Activated B cell treated with CpG ODN at 0.5 μM for 24 hours (primary cell): ENCODE measurements at regions not wholly inside any gene's neighbourhood (a gene's known extent, or its start where the extent isn't known, plus 50 kb on each side); places are given as distances from the start of the nearest gene placed in this dataset.

ENCODE experiments used
- ATAC-seq: fragments of 200-7000 bp; cut with Tn5 transposase; one replicate; pipeline ENCODE4 v1.10.0; 2021; ENCODE audit warnings: low read depth, mild to moderate bottlenecking, moderate library complexity
- CTCF ChIA-PET: fragments of 350-600 bp; sonication (Branson Sonifier 250); formaldehyde crosslinking; loops from one replicate; lab custom pipeline; 2021; ENCODE audit warnings: antibody characterized with exemption; lab: Charles Lee
- POLR2A ChIA-PET: fragments of 350-600 bp; sonication (Branson Sonifier 250); formaldehyde crosslinking; loops from one replicate; lab custom pipeline; 2021; ENCODE audit warnings: antibody characterized with exemption; lab: Charles Lee
- DNase-seq: peaks from one replicate; pipeline ENCODE4 v3.0.0; 2022
- H3K27ac Mint-ChIP-seq: one replicate; pipeline ENCODE4 v1.8.0; 2020; ENCODE audit warnings: mixed read lengths
- H3K27me3 Mint-ChIP-seq: one replicate; pipeline ENCODE4 v1.8.0; 2021; ENCODE audit warnings: mixed read lengths
- H3K36me3 Mint-ChIP-seq: one replicate; pipeline ENCODE4 v1.8.0; 2021; ENCODE audit warnings: low read depth, mixed read lengths
- H3K4me1 Mint-ChIP-seq: one replicate; pipeline ENCODE4 v1.8.0; 2021; ENCODE audit warnings: mixed read lengths
- H3K4me3 Mint-ChIP-seq: one replicate; pipeline ENCODE4 v1.8.0; 2020; ENCODE audit warnings: mild to moderate bottlenecking, mixed read lengths
- H3K9me3 Mint-ChIP-seq: one replicate; pipeline ENCODE4 v1.8.0; 2020; ENCODE audit warnings: mixed read lengths
- intact Hi-C: fragments of 100-400 bp; cut with micrococcal nuclease; formaldehyde crosslinking; loops from one replicate; pipeline ENCODE4 v1.15.1; 2024
- TF ChIP-seq, protein P1 (sequence below): fragments of 200-600 bp; IDR thresholded peaks from one replicate; pipeline ENCODE4 v1.8.0; 2022; ENCODE audit warnings: antibody characterized with exemption, mild to moderate bottlenecking

DNA sequence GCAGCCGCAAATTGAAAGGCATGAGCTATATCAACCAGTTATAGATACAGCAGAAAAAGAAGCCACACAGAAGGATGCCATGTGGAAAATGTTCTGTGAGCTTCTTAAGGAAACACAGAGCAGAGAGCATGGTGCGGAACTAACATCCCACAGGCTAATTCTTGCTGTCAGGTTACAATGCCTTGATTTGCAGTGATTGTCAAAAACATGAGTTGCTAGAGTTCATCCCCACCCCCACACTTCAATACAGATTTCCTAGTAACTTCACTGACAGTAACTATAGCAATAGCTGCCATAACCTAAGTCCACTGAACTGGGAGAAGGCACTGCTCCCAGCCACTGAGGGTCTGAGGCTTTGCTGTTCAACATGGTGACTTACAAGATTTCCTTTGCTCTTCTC lies 821.6 kb downstream of the SQOR start:
- Mint-ChIP-seq H3K4me3 (no peak overlapping the region), H3K9me3 (peaks cover 3% of the 10 kb centered on the region), H3K27ac (no peak overlapping the region), H3K36me3 (no peaks in the 10 kb centered on the region), H3K27me3 (no peaks in the 10 kb centered on the region), H3K4me1 (no peaks in the 10 kb centered on the region)
- ATAC-seq, result no peak
- TF ChIP-seq, protein P1, sequence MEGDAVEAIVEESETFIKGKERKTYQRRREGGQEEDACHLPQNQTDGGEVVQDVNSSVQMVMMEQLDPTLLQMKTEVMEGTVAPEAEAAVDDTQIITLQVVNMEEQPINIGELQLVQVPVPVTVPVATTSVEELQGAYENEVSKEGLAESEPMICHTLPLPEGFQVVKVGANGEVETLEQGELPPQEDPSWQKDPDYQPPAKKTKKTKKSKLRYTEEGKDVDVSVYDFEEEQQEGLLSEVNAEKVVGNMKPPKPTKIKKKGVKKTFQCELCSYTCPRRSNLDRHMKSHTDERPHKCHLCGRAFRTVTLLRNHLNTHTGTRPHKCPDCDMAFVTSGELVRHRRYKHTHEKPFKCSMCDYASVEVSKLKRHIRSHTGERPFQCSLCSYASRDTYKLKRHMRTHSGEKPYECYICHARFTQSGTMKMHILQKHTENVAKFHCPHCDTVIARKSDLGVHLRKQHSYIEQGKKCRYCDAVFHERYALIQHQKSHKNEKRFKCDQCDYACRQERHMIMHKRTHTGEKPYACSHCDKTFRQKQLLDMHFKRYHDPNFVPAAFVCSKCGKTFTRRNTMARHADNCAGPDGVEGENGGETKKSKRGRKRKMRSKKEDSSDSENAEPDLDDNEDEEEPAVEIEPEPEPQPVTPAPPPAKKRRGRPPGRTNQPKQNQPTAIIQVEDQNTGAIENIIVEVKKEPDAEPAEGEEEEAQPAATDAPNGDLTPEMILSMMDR, result no peak
- ChIA-PET CTCF (no interaction called here), POLR2A (no interaction called here)
- intact Hi-C loops, result no loop called here
- DNase-seq, result no peak

DNA sequence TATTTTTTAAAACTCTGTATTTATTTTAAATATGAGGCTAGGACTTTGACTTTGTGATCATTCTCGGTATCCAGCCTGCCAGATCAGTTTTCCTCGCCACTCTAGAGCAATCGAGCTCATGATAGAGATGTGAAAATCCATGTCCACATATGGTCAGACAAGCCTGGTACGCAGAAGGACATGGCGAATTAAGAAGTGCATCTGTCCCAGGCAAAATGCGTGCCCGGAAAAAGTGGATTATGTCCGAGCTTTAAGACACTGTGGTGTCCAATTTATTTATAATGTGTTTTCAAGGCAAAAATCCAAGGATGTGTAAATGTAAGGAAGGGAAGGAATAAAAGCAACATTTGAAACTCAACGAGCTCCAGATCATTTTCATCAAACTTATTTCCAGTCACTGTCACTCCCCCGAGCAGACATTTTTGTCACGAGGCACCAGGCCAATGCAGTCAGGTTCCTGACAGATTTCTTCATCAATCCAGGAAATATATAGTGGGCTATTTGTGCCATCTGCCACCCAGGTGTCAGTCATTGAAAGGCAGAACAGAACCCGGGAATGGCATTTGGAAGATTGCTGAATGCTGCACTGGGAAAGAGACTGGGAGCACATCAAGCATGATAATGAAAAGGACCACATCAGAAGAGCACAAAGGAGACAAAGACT lies 825.7 kb downstream of the SQOR start:
- POLR2A ChIA-PET, result no interaction called here
- CTCF ChIA-PET, result no interaction called here
- Mint-ChIP-seq H3K9me3 (peaks cover 3% of the 10 kb centered on the region), H3K27me3 (no peaks in the 10 kb centered on the region), H3K27ac (no peak overlapping the region), H3K36me3 (no peaks in the 10 kb centered on the region), H3K4me1 (no peaks in the 10 kb centered on the region), H3K4me3 (no peak overlapping the region)
- ATAC-seq, result no peak
- DNase-seq, result no peak
- intact Hi-C loops, result no loop called here
- TF ChIP-seq, protein P1, result no peak

DNA sequence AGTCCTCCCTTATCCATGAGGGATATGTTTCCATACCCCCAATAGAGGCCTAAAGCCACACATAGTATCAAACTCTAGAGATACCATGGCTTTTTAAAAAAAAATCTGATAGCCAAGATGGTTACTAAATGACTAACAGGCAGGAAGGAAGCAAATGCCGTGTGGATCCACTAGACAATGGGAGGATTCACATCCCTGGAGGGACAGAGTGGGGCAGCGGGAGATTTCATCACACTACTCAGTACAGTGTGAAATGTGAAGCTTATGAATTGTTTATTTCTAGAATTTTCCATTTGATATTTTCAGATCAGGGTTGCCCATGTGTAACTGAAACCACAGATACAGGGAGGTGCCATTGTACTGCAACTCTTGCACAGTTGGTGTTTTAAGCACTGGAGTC lies 826.6 kb downstream of the SQOR start:
- Mint-ChIP-seq H3K4me3 (no peak overlapping the region), H3K36me3 (no peaks in the 10 kb centered on the region), H3K4me1 (no peaks in the 10 kb centered on the region), H3K27ac (no peak overlapping the region), H3K9me3 (peaks cover 6% of the 10 kb centered on the region), H3K27me3 (no peaks in the 10 kb centered on the region)
- ATAC-seq (no peak), DNase-seq (no peak)
- TF ChIP-seq, protein P1, result no peak
- ChIA-PET POLR2A (no interaction called here), CTCF (no interaction called here)
- intact Hi-C loops, result no loop called here

DNA sequence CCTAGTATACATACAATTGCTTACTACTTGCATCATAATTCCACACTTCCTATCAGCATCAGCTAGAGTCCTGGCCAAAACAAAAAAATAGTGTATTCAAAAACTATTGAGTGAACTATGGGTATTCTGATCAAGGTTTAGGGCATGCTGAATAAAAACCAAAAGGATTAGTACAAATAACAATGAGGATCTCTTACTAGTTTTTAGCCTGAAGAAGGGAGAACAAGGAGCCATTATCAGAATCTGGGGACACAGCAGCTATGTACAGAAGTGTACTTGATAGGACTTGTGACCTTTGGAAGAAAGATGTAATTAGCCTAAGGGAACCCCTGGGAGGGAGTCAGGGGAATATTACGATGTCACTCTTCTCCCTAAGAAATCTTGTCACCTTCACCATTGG lies 832.2 kb downstream of the SQOR start:
- ATAC-seq, result no peak
- intact Hi-C loops, result no loop called here
- POLR2A ChIA-PET, result interaction anchor here (0.6 kb wide), 1 partner anchor 9 kb away, joined by 6 read pairs; no protein-coding TSS in a partner anchor
- Mint-ChIP-seq H3K27me3 (no peaks in the 10 kb centered on the region), H3K27ac (no peak overlapping the region), H3K36me3 (no peaks in the 10 kb centered on the region), H3K4me1 (no peaks in the 10 kb centered on the region), H3K4me3 (no peak overlapping the region), H3K9me3 (peaks cover 6% of the 10 kb centered on the region)
- DNase-seq, result no peak
- TF ChIP-seq, protein P1, result no peak
- CTCF ChIA-PET, result no interaction called here

DNA sequence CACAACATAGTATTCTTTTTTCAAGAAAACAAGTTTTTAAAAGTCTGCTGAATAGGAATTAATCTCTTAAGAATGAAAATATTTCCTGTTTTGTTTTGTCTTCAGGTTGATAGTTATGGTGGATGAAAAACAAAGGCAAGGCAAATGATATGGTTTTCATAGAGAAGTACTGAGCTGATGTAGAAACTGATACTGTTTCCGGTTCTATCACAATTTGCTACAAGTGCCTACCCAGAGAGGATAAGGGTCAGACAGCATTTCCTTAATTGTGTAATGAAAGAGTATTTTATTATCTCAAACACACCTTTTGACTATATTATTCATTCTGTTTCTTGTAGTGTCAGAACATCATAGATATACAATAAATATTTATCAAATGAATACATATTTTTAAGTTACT lies 836.3 kb downstream of the SQOR start:
- no peaks in the 10 kb centered on the region for H3K27me3 Mint-ChIP-seq
- H3K4me3 Mint-ChIP-seq, result no peak overlapping the region
- DNase-seq, result no peak
- TF ChIP-seq, protein P1, result no peak
- peaks cover 3% of the 10 kb centered on the region for H3K9me3 Mint-ChIP-seq
- H3K4me1 Mint-ChIP-seq, result no peaks in the 10 kb centered on the region
- H3K36me3 Mint-ChIP-seq, result no peaks in the 10 kb centered on the region
- no peak for ATAC-seq
- intact Hi-C loops, result no loop called here
- no peak overlapping the region for H3K27ac Mint-ChIP-seq
- ChIA-PET POLR2A (no interaction called here), CTCF (interaction anchor here (1.6 kb wide), 1 partner anchor 19 kb away, joined by 3 read pairs; no protein-coding TSS in a partner anchor)
